A549 (cell line): ENCODE measurements at regions not wholly inside any gene's neighbourhood (a gene's known extent, or its start where the extent isn't known, plus 50 kb on each side); places are given as distances from the start of the nearest gene placed in this dataset.

Source experiments
- CBX2 ChIP-seq: fragments of 200-600 bp; sonication (generic); IDR thresholded peaks from 2 replicates; pipeline ENCODE4 v1.6.1; 2016; ENCODE audit warnings: low read depth, mild to moderate bottlenecking, borderline replicate concordance
- CEBPB ChIP-seq, 2 experiments: fragments of >200 bp in 1 of 2; sonication (Bioruptor Twin) in 1 of 2; formaldehyde crosslinking in 1 of 2; IDR thresholded peaks; 2 replicates each; pipeline ENCODE4 v1.6.1; 2012 to 2016
- CTCF ChIP-seq: fragments of >200 bp; sonication (Bioruptor Twin); formaldehyde crosslinking; IDR thresholded peaks from 3 replicates; pipeline ENCODE4 v1.5.1; 2016
- EP300 ChIP-seq, 2 experiments: fragments of >200 bp; sonication (Bioruptor Twin); formaldehyde crosslinking; IDR thresholded peaks; 2 replicates in 1 of 2; 3 replicates in 1 of 2; pipeline ENCODE4 v1.6.1; 2016 to 2017

DNA sequence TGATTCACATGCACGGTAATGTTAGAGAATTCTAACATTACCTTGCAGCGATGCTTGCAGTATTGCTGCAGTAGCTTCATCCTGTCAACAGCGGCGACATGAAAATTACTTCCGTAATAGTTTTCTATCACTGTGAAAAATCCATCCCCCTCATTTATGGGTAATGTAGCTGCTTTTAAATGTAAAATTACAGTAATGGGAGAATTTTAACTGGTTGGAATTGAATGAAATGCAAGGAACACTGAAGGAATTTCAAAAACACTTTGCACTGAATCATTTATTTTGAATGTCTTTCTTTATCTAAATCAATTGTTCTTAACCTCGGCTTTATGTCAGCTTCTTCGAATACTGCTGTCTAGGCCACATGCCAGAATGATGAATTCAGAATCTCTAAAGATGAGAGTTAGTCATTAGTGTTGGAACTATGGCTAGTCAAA, 102.4 kb upstream of the HIVEP1 start:
- TF ChIP-seq CBX2 (no peak), CTCF (no peak), EP300 (IDR thresholded peaks at IDR 0.05) (no peak), CEBPB (IDR thresholded peaks at IDR 0.05) (no peak)
